HG03575 (cell line): ENCODE measurements at regions not wholly inside any gene's neighbourhood (a gene's known extent, or its start where the extent isn't known, plus 50 kb on each side); places are given as distances from the start of the nearest gene placed in this dataset.

Experiments
- ATAC-seq: cut with Tn5 transposase; IDR thresholded peaks from one replicate; pipeline ENCODE4 v1.9.1; 2021; ENCODE audit not compliant: unreplicated experiment, insufficient number of reproducible peaks, low FRiP score; ENCODE audit errors: extremely low read depth

- ATAC-seq = no peak
These were observed 126.4 kb upstream of the ADAMTSL1 start for GRCh38 chr9:18347386-18348082.

GRCh38 chr9:18348083-18348475 is 125.9 kb upstream of the ADAMTSL1 start:
- ATAC-seq = no peak

GRCh38 chr9:18349530-18349929 is 124.4 kb upstream of the ADAMTSL1 start:
- ATAC-seq = no peak

GRCh38 chr9:18350036-18350435 is 123.9 kb upstream of the ADAMTSL1 start:
- no peak for ATAC-seq

GRCh38 chr9:18350995-18351595 is 122.9 kb upstream of the ADAMTSL1 start:
- no peak for ATAC-seq

GRCh38 chr9:18352711-18353110 is 121.2 kb upstream of the ADAMTSL1 start:
- no peak for ATAC-seq

GRCh38 chr9:18353473-18353872 is 120.5 kb upstream of the ADAMTSL1 start:
- ATAC-seq = no peak

GRCh38 chr9:18357321-18357720 is 116.6 kb upstream of the ADAMTSL1 start:
- no peak for ATAC-seq

- ATAC-seq = no peak
These were observed 115.6 kb upstream of the ADAMTSL1 start for GRCh38 chr9:18358325-18358724.

GRCh38 chr9:18359335-18359734 is 114.6 kb upstream of the ADAMTSL1 start:
- no peak for ATAC-seq

GRCh38 chr9:18360005-18360404 is 113.9 kb upstream of the ADAMTSL1 start:
- no peak for ATAC-seq

- no peak for ATAC-seq
These were observed 112.3 kb upstream of the ADAMTSL1 start for GRCh38 chr9:18361646-18362045.

GRCh38 chr9:18362166-18362565 is 111.8 kb upstream of the ADAMTSL1 start:
- no peak for ATAC-seq

- no peak for ATAC-seq
These were observed 110.9 kb upstream of the ADAMTSL1 start for GRCh38 chr9:18362901-18363685.

GRCh38 chr9:18365651-18366050 is 108.3 kb upstream of the ADAMTSL1 start:
- ATAC-seq = no peak

GRCh38 chr9:18366184-18366583 is 107.8 kb upstream of the ADAMTSL1 start:
- peak; percentile 54 for ATAC-seq

- ATAC-seq = no peak
These were observed 105.7 kb upstream of the ADAMTSL1 start for GRCh38 chr9:18368206-18368605.

GRCh38 chr9:18371141-18371540 is 102.8 kb upstream of the ADAMTSL1 start:
- no peak for ATAC-seq

GRCh38 chr9:18371621-18372020 is 102.3 kb upstream of the ADAMTSL1 start:
- ATAC-seq = no peak
